Heart left ventricle (tissue), 16 donors: ENCODE measurements at regions not wholly inside any gene's neighbourhood (a gene's known extent, or its start where the extent isn't known, plus 50 kb on each side); places are given as distances from the start of the nearest gene placed in this dataset.

Experiments
- ATAC-seq, 4 donors: fragments of 200-7000 bp; cut with Tn5 transposase; one replicate each; pipeline ENCODE4 v1.9.1; 2020 to 2022; ENCODE audit warnings: moderate library complexity in 4 of 4, mild to moderate bottlenecking in 3 of 4, moderate number of reproducible peaks in 1 of 4
- DNase-seq, 5 donors: peaks; one replicate each; pipeline ENCODE4 v3.0.0-alpha.2; 2020
- H3K27ac ChIP-seq, 12 donors: fragments of 200-600 bp; sonication (generic) in 4 of 12; one replicate each; pipeline versions ENCODE4 v1.5.0 to v1.8.0; 2016 to 2022; ENCODE audit warnings: mild to moderate bottlenecking in 2 of 12
- H3K27me3 ChIP-seq, 9 donors: fragments of 200-600 bp; sonication (generic) in 2 of 9; one replicate each; pipeline versions ENCODE4 v1.5.1 to v1.8.0; 2016 to 2022; ENCODE audit warnings: mild to moderate bottlenecking in 3 of 9
- H3K36me3 ChIP-seq, 9 donors: fragments of 200-600 bp; sonication (generic) in 2 of 9; one replicate each; pipeline versions ENCODE4 v1.5.0 to v1.8.0; 2018 to 2022; ENCODE audit warnings: mild to moderate bottlenecking in 2 of 9
- H3K4me1 ChIP-seq, 12 donors: fragments of 200-600 bp; sonication (generic) in 4 of 12; one replicate each; pipeline versions ENCODE4 v1.5.0 to v1.8.0; 2016 to 2022; ENCODE audit warnings: mild to moderate bottlenecking in 3 of 12
- H3K4me3 ChIP-seq, 12 donors: fragments of 200-600 bp; sonication (generic) in 4 of 12; one replicate each; pipeline versions ENCODE4 v1.5.0 to v1.8.0; 2017 to 2022; ENCODE audit warnings: mild to moderate bottlenecking in 9 of 12, moderate library complexity in 4 of 12
- H3K9me3 ChIP-seq, 12 donors: fragments of 200-600 bp; sonication (generic) in 4 of 12; one replicate each; pipeline versions ENCODE4 v1.5.0 to v1.8.0; 2016 to 2022; ENCODE audit warnings: mild to moderate bottlenecking in 1 of 12
- CTCF ChIP-seq, 12 donors: fragments of 200-600 bp; sonication (generic) in 4 of 12; IDR thresholded peaks; one replicate each; pipeline versions ENCODE4 v1.5.0 to v1.8.0; 2018 to 2022; ENCODE audit warnings: antibody characterized with exemption in 12 of 12, mild to moderate bottlenecking in 5 of 12
- POLR2A ChIP-seq, 2 donors: fragments of 450-650 bp; IDR thresholded peaks; one replicate each; pipeline ENCODE4 v1.6.1; 2017; ENCODE audit warnings: antibody characterized with exemption in 2 of 2, mild to moderate bottlenecking in 2 of 2, moderate library complexity in 2 of 2
- WGBS, 4 donors: extraction: QIAGEN DNeasy Blood & Tissue Kit in 2 of 4; methylation state at CpG; one replicate each; pipeline versions ENCODE4 v1.1.5 to v1.1.7; 2013 to 2018; 5-methylcytosine and 5-hydroxymethylcytosine counted together
- intact Hi-C, 10 donors: fragments of 100-400 bp; cut with DNase I; formaldehyde crosslinking; loops; one replicate each; pipeline versions ENCODE4 v1.11.1 to v1.14.2; 2022
- donor health status: ischemic (EF 13 %, LVEDD 7.1; RV severe dilation, severe dysfunction).
- donor health status: healthy with polysubstance abuse.
- donor health status: DM: no; HTN: yes; CAD: no.
- donor health status: DM: no; HTN: no; CAD: no.
- donor health status: ischemic (EF 25% LVEDD 6.9; RV normal size, moderate dysfunction).
- donor health status: ischemic (EF 25% LVEDD 5.7; RV mildly dilated, moderate dysfunction).
- donor health status: healthy.
- donor health status: DM: yes; HTN: yes; CAD: no.
- donor health status: ischemic (EF 35%, LVEDD 5.7; RV mildly dilated, moderate dysfunction).
- donor health status: nonischemic (EF 11% LVEDD 7.7; RV severe dilation, severe dysfunction).
- donor health status: DM: yes; HTN: yes; CAD: no.
- donor health status: PGD.
- donor health status: ischemic (EF 29% LVEDD 5.4; RV normal size, mild dysfunction).
- donor health status: nonischemic (EF 23%, LVEDD 6.1; RV moderate dilation, normal function).

GRCh38 chr5:34469971-34470370, 186.2 kb upstream of the RAI14 start:
- no peak for TF ChIP-seq CTCF (IDR thresholded peaks at IDR 0.05)
- TF ChIP-seq POLR2A (IDR thresholded peaks at IDR 0.05) = no peak
- no peaks in the 10 kb centered on the region for H3K27me3 ChIP-seq
- no peak overlapping the region for H3K4me3 ChIP-seq
- DNase-seq = no peak
- H3K36me3 ChIP-seq = no peaks in the 10 kb centered on the region
- WGBS, 4 donors = 83 to 90% (median 88%) methylated on average over 3 of the region's 3 CpGs
- intact Hi-C loops = loop anchor here in 7 of 10 donors (5.0 to 10.0 kb wide), 5 partner anchors 427 to 535 kb away; no protein-coding TSS in a partner anchor
- peaks cover 0 to 2% (median 0%) of the 10 kb centered on the region in 12 donors for H3K4me1 ChIP-seq
- no peak overlapping the region for H3K27ac ChIP-seq
- ATAC-seq = no peak
- peaks cover 0 to 8% (median 0%) of the 10 kb centered on the region in 12 donors for H3K9me3 ChIP-seq

- Histone ChIP-seq H3K27ac (no peak overlapping the region), H3K9me3 (peaks cover 0 to 8% (median 0%) of the 10 kb centered on the region in 12 donors), H3K27me3 (peaks cover 0 to 6% (median 0%) of the 10 kb centered on the region in 9 donors), H3K4me1 (no peaks in the 10 kb centered on the region), H3K36me3 (no peaks in the 10 kb centered on the region), H3K4me3 (no peak overlapping the region)
- TF ChIP-seq POLR2A (IDR thresholded peaks at IDR 0.05) (no peak), CTCF (IDR thresholded peaks at IDR 0.05) (peak; percentile 88 to 97 (median 92))
- DNase-seq = no peak
- WGBS, 4 donors = 24 to 31% (median 27%) methylated on average over 4 of the region's 4 CpGs
- intact Hi-C loops = loop anchor here in 5 of 10 donors (1.0 to 10.0 kb wide), 4 partner anchors 423 to 530 kb away; no protein-coding TSS in a partner anchor
- ATAC-seq = peak in 3 of 4 donors; percentile 45 to 70 (median 62)
Observed at GRCh38 chr5:34474573-34475021, 181.5 kb upstream of the RAI14 start.

- 83 to 84% (median 83%) methylated on average over 13 of the region's 13 CpGs for WGBS, 4 donors
- no peak overlapping the region for H3K27ac ChIP-seq
- no peak overlapping the region for H3K4me3 ChIP-seq
- no peaks in the 10 kb centered on the region for H3K36me3 ChIP-seq
- H3K9me3 ChIP-seq = peaks cover 0 to 7% (median 0%) of the 10 kb centered on the region in 12 donors
- no peak for ATAC-seq
- no peak for DNase-seq
- TF ChIP-seq POLR2A (IDR thresholded peaks at IDR 0.05) (no peak), CTCF (IDR thresholded peaks at IDR 0.05) (no peak)
- H3K27me3 ChIP-seq = peaks cover 0 to 6% (median 0%) of the 10 kb centered on the region in 9 donors
- intact Hi-C loops = loop anchor here in 2 of 10 donors (5.0 to 10.0 kb wide), 2 partner anchors 527 to 529 kb away; no protein-coding TSS in a partner anchor
- no peaks in the 10 kb centered on the region for H3K4me1 ChIP-seq
Observed at GRCh38 chr5:34475249-34475966, 180.7 kb upstream of the RAI14 start.

GRCh38 chr5:34476941-34477565, 179.1 kb upstream of the RAI14 start:
- Histone ChIP-seq H3K36me3 (no peaks in the 10 kb centered on the region), H3K9me3 (peaks cover 0 to 9% (median 0%) of the 10 kb centered on the region in 12 donors), H3K4me1 (no peaks in the 10 kb centered on the region), H3K27me3 (peaks cover 0 to 6% (median 0%) of the 10 kb centered on the region in 9 donors), H3K4me3 (no peak overlapping the region), H3K27ac (no peak overlapping the region)
- intact Hi-C loops = loop anchor here in 2 of 10 donors (5.0 to 10.0 kb wide), 2 partner anchors 525 to 528 kb away; no protein-coding TSS in a partner anchor
- no peak for ATAC-seq
- TF ChIP-seq CTCF (IDR thresholded peaks at IDR 0.05) (no peak), POLR2A (IDR thresholded peaks at IDR 0.05) (no peak)
- 75 to 86% (median 81%) methylated on average over 12 of the region's 12 CpGs for WGBS, 4 donors
- no peak for DNase-seq
